ENCODE measurements at regions not wholly inside any gene's neighbourhood (a gene's known extent, or its start where the extent isn't known, plus 50 kb on each side); places are given as distances from the start of the nearest gene placed in this dataset.

DNA sequence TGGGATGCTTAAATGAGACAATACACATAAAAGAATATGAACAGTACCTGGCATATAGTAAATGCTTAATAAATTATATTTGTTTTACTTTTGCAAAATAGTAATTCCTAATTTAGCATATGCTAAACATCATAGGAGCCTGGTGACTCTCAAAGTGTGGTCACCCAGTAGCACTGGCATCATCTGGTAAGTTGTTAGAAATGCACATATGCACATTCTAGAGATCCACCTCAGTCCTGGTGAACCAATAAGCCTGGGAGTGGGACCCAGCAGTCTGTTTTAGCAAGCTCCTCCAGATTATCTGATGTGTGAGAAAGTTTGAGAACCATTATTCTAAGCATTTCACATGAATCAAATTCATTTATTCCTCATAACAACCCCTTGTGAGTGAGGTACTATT lies 830.4 kb downstream of the RPA4 start:
- TF ChIP-seq EZH2 (IDR thresholded peaks at IDR 0.05; ENCODE audit: borderline replicate concordance, low read depth, low read length, poor library complexity, severe bottlenecking) (no peak), CTCF (conservative IDR thresholded peaks at IDR 0.05; ENCODE audit: low read depth, low read length) (no peak)
